GM18861 (cell line): ENCODE measurements at regions not wholly inside any gene's neighbourhood (a gene's known extent, or its start where the extent isn't known, plus 50 kb on each side); places are given as distances from the start of the nearest gene placed in this dataset.

ENCODE experiments used
- ATAC-seq: cut with Tn5 transposase; IDR thresholded peaks from one replicate; pipeline ENCODE4 v1.9.1; 2021; ENCODE audit not compliant: unreplicated experiment

DNA sequence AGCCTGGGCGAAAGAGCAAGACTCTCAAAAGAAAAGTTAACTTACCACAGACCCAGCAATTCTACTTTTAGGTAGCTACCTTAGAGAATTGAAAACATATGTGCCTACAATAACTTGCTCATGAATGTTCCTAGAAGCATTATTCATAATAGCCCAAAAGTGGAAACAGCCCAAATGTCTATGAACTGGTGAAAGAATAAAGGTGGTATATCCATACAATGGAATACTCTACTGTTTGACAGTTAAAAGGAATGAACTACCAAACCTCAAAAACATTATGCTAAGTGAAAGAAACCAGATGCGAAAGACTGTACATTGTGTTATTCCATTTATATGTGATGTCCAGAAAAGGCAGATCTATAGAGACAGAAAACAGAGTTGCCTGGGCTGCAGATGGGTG is 131.4 kb downstream of the UCHL1 start:
- no peak for ATAC-seq

DNA sequence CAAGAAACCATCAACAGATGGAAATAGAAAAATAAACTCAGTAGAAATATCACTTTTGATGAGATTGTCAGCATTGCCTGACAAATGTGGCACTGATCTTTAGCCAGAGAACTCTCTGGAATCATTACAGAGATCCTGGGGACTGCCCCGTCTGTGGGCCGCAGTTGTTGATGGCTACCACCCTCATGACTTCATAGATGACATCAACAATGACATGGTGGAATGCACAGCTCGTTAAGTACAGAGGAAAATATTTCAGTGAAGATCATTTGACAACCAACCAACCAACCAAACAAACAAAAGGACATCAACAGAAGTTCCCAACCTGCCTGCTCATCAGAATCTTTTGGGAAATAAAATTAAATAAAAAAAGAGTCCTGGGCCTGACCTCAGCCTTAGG is 132.6 kb downstream of the UCHL1 start:
- no peak for ATAC-seq

DNA sequence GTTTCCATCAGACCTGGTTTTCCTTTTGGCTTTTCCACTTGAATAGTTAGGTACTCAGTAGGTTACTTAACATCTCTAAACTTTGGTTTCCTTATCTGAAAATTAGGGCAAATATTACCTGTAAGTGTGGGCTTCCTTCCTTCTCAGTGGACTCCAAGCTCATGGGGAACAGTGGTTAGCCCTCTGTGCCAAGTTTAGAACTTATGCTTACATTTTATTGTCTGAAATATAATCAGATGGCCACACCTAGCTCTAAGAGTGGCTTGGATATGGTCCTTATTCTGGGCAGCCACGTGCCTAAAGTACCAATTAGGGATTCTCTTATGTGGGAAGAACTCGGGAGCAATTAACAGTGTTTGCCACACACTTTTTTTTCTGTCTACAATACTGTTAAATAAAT is 133.9 kb downstream of the UCHL1 start:
- no peak for ATAC-seq

DNA sequence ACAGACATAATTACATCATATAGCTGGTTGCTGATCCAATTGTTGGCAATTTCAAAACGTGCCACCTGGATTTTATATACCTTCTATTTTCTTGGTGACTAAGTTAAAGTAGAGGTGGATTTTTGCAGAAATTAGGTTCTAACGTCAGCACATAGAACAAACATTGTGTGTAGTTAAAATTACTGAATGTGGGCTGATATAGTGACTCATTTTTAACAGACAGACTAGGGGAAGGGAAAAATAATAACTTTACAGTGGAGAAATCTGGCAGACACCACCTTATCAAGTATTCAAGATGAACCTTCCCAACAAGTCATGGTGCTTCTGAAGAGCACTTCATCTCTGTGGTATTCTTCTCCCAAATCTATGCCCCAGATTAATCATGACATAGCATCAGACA is 134.5 kb downstream of the UCHL1 start:
- ATAC-seq: no peak

DNA sequence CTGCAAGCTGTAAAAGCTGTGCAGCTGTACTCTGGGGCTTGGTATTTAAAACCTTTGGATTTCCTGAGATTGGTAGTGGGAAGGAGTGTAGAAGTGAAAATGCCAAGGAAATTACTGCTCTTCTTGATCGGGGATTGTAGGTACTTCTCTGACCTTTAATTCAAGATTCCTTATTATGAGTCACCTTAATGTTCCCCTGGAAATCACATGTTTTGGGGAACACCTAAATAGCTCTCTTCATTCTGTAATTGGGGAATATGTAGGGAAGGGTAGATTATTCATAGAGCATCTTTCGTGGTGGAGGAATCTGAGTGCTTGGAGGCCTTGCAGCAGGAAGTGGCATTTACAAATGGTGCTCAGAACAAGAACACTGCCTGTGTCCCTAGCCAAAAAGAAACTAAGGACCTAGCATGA is 137.8 kb downstream of the UCHL1 start:
- no peak for ATAC-seq

DNA sequence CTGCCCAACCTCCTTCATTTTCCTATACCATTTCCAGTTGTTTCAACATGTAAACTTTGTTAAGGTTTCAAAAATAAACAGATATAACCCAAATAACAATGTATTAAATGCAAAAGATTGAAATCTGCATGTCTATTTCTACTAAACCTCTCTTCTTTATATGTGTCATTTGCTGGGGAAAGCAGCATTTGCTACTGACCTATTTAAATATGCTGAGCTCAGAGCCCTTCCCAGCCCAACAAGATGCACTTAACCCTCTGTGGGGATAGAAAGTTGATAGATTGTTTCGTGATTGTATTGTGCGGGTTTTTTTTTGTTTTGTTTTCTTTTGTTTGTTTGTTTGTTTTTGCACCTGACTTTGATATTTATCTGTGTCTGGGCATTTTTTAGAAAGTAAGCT is 139.5 kb downstream of the UCHL1 start:
- ATAC-seq: no peak

DNA sequence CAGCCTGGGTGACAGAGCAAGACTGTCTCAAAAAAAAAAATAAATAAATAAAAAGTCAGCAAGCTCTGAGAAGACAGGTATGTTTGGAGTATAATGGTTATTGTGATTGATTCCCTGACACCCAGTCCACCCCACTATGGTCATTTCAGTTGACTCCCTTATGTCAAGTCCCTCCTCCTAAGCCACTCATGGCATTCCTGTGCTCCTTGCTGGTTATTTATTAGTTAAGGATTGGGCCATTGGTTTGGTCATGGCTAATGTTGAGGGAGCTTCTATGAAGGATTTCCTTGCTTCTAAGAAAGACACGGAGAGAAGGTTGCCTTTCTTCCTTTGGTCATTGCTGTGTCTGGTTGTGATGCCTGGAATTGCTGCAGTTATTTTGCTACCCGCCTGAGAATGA is 140.1 kb downstream of the UCHL1 start:
- ATAC-seq: no peak

DNA sequence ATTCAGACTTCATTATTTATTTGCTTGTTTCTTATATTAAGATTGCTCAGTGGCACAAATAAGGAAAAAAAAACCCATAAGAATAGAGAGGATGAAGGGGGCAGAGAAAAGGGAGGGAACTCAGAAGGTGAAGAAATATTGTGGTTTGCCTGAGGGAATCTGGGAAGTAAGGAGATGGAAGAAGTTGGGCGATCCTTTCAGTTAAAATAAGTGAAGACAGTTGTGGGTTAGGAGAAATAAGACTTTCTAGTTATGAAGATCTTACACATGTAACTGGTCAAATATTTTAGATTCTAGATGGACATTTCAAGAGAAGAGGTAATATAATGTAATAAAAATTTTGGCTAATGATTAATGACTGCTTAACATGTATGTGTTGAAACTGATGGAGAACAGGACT is 138.7 kb upstream of the LIMCH1 start:
- ATAC-seq: no peak

DNA sequence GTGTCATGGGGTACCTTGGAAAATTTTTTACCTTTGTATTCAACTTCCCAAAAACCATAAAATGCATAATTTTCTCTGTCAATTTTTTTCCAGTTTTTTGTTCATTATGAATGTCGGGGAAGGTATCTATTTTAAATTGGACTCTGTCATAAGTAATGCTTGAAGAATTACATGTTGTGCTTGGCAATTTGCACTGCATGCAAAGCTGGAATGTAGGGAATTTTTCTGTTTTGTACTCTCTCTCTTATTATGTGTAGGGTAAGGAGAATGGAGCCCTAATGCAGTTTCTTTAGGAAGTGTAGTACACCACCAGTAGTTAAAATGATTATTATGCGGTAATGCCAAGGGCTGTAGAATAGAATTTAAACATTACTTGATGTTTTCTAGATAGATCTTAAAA is 137.7 kb upstream of the LIMCH1 start:
- ATAC-seq: no peak

DNA sequence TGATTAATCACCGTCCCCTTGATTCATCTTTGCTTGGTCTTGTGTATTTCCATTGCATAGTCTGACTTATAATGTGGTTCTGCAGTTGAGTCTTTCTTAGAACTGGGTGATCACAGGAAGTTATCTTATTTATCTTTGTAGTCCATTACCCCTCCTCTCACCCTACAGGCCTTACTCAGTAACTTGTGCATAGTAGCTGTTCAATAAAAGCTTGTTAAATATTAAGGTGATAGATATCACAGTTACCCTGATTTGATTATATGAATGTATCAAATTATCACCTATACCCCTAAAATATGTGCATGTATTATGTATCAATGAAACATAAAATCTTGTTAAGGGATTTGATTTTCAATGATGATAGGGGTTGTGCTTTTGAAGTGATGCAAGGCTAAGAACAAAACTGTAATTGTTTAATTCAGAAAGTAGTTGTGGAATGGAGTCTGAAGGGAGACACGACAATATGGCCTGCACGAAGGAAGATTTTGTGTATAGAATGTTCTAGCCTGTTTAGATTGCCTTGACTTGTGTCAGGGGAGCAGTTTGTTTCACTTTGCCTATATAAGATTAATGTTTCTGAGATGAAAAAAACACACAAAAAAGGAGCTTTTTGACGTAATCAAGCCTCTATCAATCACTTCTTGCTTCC is 132.4 kb upstream of the LIMCH1 start:
- ATAC-seq: no peak

DNA sequence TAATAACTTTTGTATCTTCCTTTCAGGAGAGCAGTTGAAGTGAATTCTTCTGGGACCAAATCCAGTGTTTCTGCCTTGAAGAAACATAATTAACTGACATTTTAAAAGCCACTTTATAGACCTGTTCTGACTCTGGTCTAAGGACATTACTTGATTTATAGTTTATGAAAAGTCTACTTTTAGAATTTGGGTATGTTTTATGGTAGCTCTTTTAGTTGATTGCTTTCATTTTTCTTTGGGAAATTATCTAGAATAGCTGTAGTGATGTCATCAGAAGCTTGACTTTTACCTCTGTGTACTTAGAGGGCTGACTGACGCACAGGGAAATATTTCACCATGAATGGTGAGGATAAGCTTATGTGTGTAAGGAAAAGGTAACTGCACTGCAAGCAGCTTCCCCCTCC is 131.8 kb upstream of the LIMCH1 start:
- no peak for ATAC-seq

DNA sequence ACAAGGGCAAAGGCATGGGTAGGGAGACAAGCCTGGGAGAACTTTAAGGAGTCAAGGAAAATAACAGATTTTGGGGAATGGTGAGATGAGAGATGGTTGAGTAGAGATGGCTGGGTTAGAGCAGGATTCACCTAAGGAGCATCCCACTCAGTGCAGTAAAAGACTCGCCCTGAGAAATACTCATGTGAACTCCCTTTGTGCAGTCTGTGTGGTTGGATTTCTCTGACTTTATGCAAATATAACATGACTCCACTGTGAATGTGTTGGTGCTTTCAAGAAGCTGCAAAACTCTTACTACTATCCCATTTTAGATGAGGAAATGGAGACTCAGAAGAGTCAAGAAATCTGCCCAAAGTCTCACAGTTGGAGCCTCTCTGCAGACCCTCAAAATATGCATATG is 129.8 kb upstream of the LIMCH1 start:
- ATAC-seq: no peak

DNA sequence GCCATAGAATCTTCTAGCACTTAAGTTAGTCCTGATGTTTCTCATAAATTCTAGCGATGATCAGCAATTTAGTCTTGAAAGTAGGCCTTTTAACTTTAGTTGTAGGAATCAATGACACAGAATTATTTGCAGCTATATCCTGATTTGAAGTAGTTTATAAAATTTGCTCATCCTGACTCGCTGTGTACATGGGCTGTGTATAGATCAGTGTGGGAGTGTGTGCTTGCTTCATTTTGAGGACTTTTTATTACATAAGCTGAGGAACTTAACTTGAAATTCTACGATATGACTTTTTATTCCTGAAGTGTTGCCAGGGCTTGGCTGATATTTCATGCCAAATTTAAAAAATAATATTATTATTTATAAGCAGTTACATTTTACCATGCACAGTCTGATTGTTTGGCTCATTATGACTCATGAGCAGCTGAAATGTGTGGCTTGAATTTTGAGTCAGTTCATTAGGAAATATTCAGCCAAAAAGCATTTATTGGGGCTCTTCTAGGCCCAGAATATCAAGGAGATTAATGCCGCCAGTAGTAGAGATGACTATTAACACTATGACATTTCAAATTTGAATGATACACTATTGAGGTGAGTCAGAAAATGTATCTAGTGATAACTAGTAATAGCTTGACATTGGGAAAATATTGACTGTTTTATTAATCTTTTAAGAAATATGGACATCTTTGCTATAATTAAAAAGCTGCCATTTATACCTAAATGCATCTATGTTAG is 128.9 kb upstream of the LIMCH1 start:
- no peak for ATAC-seq

DNA sequence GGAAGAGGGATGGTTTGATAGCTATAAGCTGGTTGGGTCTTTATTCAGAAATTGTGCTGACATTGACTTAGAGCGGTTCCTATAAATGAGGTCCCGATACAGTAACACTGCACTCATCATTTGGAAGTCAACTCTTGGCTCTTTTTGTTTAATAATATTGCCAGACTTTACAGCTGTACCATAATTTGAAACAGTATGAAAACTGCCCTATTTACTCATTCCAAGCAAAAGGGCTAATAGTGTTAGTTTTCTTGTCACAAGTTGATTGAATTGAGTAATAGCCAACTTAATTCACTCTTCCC is 128.4 kb upstream of the LIMCH1 start:
- no peak for ATAC-seq

DNA sequence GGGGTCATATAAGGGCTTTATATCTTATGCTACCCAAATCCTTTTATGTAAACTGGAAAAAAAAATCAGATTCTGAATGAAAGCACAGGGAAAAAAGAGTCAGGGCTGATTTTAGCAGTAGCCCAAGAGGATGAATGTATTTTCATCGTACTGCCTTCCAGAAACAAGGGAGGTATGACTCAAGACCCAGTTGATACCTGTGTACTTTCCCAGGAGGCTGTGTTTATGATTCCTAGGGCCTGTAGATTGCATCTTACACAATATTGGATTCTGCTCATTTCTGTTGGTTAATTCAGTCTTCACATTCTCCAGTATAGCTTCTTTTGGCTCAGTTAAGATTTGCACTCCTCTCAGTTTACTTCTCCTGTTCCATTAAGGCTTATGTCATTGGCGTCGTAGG is 127.9 kb upstream of the LIMCH1 start:
- ATAC-seq: no peak

DNA sequence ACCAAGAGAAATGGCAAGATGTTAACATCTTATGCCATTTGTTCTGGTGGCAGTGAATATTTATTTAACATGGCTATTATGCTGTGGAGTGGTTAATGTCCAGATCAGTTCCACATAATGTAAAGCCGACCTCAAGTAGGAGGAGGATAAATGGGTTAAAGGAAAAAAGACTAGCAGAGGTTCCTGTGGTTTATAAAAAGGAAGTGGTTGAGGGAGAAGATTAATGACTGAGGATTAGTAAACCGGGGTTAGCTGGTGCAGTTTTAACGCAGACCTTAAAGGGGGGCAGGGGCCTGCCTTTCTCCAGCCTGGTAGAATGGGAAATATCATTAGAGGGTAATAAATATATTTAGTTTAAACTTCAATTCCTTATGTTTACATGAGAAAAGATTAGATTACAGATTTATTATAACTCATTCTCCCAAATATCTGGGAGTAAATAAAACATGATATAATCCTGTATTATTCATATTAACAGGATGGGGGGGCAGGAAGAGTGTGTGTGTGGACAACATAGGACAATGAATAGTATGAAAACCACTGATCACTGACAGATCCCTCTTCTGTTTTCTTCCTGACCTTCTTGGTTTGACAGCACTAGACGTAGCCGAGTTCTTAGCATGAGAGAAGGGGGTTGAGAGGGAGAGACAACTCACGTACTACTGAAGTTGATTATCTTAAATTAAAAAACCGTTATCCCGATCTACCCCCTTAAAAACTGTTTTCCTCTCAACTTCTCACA is 124.1 kb upstream of the LIMCH1 start:
- no peak for ATAC-seq

DNA sequence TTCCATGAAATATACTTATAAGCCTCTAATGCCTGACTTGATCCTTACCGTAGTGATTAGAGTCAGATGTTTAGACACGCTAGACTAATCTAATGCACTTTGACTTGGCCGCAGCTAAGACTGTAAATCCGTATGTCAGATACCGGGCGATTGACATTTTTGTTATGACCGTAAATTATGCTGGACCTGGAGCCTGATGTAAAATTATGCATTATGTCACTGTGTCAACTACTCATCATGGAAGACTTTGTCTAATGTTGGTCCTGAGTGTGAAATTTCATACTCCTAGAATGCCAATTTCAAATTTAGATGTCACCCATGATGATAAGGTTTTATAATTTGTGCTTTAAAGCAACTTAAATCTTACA is 123.6 kb upstream of the LIMCH1 start:
- no peak for ATAC-seq

DNA sequence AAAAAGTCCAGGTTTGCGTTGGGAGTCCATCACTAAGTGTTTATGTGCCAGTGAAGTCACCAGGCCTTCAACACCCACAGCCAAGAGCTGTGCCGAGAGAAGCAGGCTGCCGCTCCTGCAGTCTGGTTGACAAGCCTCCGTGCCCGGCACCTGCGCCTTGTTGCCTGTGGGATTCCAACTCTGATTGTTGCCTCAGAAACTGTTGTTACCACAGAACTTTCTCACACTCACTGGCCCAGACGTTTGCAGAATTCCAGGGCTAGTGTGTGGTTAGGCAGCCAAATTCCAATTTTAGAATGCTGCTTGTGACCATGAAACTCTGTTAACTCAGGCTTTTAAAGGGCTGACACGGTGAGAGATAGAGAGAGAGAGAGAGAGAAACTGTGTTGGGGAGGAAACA is 119.5 kb upstream of the LIMCH1 start:
- ATAC-seq: no peak

DNA sequence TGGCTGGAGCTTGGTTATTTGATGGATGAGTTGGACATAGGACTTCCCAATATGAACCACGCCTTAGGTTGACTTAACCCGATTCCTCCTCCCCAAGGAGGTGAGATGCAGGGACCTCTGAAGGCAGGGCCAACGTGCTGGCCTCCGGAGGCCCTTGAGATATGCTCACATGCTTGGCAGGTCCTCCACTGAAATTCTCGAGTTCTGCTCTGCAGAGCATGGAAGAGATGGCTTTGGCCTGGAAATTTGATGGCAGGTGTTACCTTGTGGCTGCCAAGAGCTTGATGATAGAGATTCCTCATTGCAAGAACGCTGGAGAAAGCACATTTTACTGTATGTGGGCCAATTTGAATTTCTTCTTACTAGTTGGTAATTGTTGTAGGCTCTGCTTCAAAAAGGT is 117.4 kb upstream of the LIMCH1 start:
- no peak for ATAC-seq

DNA sequence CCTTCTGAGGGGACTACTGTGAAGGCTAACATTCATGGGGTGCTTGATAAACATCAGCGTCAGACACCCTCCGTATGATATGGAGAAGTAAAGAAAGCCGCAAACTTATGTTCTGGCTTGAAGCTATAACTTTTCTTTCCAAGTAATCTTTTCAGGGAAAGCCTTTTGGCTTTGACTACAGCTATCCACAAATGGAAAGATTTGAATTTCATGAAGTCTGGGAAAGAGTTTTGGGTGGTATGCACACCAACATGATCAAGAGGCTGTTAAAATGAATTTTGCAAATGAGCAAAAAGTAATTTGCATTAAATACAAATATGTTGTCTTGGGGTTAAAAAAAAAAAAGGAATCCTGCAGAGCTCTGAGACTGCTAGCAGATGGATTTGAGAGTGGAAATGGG is 114.8 kb upstream of the LIMCH1 start:
- no peak for ATAC-seq

DNA sequence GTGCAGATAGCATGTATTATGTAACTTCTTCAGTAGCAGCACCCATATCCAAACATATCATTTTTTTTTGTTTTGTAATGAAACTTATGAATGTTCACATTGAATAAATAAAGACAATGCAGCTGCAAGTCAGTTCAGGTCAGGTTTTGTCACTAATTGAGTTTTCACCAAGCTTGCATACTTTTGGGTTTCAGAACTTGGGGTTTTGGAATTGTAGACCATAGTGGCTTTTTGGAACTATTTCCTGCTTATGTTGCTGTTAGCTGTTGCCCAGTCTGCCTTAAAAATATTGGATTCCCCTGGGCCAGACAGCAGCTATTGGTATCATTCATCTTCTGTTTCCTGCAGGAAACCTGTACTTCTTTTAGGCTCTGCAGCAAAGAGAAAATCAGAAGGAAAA is 113.4 kb upstream of the LIMCH1 start:
- no peak for ATAC-seq

DNA sequence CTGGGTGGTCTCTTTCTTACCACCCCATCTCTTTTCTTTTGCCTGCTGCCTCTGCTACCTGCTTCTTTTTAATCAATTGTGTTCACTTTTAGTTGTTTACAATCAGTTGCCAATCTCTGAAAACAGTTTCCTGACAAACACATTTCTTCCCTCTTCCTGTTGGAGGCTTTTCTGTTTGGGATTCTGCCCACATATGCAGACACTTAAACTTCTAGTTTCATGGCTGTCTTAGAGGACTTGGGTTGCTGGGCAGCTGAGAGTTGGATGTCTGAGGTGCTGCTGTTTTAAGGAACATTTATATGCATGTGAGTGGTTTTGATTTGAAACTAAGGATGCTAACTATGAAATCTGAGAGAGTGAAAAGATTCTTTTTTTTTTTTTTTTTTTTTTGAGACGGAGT is 112.3 kb upstream of the LIMCH1 start:
- ATAC-seq: no peak

DNA sequence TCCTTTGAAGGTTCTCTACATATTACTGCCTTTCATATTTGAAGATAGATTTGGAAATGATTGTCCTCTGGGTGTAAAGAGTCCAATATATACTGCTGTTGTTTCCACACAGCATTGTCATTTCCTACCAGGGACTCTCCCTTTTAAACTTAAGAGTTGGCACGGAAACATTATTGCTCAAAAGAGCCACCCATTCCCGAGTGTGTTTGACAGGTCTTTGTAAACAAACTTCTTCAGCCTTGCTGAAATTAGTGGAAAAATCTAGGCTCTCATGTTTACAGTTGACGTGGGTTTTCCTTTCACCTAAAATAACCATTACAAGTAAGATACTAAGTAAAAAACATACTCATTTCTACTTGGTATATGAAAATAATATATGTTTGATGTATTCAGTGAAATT is 111.4 kb upstream of the LIMCH1 start:
- ATAC-seq: no peak
